Endometrium (tissue), 2 donors: ENCODE measurements at regions not wholly inside any gene's neighbourhood (a gene's known extent, or its start where the extent isn't known, plus 50 kb on each side); places are given as distances from the start of the nearest gene placed in this dataset.

Experiments
- FAIRE-seq: peaks from 2 replicates; lab custom pipeline; 2012; peaks lifted over from hg19 to GRCh38; lab: Jason Lieb, UNC
- donor health status: control.
- donor health status: control.

DNA sequence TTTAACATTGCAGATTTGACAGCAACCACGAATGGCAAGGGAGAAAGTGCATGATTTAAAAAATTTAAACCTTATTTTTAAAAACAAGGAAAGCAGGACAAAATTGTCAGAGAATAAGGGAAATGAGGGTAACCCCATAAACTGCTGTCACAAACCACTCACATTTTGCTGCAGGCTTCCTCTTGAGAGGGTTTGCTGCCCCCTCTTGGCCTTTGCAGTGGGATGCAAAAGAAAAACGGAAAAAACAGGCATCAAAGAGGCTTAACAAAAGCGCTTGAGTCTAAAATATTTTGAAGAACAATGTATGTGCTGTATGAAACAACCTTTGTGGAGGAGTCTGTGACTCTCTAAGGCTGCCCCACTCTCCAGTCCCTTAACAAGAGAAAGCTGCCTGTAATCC, 91.6 kb downstream of the TMX3 start:
- FAIRE-seq, result no peak

DNA sequence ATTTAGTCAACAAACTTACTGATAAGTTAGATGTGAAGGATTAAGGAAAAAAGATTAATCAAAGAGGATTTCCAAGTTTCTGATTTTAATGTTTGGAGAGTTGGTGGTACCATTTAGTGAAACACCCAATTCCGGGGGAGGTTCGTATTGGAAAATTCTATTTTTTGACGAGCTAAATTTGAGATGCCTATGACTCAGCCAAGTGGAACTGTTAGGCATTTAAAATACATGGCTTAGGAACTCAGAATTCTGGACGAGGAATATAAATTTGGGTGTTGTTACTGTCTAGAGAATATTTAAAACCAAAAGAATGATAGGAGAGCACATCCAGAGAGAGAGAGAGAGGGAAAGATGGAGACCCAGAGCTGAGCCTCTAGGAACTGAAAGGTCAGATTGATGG, 103.6 kb downstream of the TMX3 start:
- FAIRE-seq, result no peak

DNA sequence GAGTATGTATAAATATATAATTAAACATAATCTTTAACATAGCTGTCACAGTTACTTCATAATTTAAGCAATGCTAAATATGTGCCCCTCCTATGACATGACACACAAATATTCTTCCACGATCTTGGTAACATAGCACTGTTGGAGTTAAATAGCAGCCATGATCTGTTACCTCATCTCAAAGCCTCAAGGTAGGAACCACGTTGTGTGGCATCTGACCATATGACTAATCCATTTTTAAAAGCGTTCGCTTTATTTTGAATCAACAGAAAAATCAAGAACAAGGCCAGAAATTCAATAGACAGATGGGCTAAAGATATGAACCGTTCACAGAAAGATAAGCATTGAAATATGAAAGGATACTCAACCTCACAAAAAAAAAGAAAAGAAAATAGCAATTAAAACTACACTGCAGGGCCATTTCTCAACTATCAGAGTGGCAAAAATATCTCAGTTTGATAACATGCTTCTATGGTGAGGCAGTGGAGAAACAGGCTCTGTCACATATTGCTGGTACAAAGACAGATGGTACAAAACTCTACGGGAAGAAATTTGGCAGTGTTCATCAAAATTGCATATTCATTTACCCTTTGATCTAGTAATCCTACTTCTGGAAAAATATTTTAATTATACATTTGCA, 105.9 kb downstream of the TMX3 start:
- no peak for FAIRE-seq

DNA sequence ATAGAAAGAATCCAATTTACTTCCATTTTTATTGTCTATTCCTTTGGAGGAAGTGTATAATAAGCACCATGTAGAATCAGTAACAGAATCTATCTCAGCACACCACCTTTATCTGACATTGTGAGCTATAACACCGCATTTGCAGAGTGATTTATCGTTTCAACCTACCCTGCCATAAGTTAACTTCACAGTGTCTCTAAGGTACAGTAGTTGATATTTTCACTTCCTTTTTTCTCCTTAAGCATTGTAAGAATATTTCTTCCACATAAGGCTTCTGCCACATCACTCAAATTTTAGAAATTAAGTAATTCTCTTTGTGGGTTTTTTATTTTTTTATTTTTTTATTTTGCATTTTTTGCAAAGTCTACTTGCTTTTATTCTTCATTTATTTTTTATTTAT, 107.1 kb downstream of the TMX3 start:
- FAIRE-seq, result no peak

DNA sequence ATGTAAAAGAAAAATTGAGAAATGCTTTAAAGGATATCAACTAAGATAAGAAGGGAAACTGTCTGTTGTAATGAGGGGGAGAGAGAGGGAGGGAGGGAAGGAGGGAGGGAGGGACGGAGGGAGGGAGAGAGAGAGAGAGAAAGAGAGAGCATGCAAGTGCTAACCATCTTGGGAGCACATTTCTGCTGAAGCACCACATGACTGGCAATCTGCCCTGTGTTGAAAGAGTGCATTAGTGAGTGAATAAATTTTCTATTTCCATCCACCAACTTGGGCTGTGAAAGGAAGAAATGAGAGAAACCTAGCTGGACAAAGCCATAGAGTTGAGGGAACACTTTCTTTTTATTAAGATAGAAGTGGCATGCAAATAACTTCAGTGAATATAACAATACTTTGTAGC, 110.7 kb downstream of the TMX3 start:
- no peak for FAIRE-seq

DNA sequence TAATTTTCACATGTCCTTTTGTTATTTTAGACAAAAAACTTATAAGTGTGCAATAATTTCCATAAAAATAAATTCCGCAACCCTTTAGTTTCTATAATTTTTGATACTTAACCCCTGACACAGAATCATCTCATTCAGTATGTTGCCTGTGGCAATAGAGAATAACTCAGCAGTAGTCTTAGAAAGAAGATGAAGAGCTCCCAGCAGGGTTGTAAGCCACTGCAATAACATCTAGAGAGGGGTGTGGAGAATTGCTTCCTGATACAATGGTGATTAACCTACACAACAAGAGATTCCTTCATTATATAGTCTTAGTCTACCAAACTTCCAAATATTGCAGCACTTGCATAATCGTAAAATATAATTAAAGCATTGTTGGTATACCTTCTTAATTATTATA, 118.9 kb downstream of the TMX3 start:
- FAIRE-seq, result no peak

DNA sequence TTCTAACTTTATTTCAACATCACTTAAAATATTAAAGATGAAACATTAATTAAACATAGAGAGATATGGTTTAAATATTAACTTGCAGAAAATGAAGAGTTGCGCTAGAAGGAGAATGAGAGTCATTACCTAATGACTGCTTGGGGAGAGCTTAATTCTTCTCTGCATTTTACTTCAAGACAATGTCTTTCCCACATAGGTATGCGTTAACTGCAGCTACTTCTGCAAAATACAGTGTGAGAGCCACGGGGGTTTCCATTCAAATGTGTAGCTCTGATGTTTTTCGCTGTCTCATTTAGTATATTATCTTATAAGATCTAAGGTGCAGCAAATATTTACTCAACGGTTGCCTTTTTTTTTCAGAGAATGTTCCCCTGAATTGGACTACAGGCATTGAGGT, 126.7 kb downstream of the TMX3 start:
- no peak for FAIRE-seq

DNA sequence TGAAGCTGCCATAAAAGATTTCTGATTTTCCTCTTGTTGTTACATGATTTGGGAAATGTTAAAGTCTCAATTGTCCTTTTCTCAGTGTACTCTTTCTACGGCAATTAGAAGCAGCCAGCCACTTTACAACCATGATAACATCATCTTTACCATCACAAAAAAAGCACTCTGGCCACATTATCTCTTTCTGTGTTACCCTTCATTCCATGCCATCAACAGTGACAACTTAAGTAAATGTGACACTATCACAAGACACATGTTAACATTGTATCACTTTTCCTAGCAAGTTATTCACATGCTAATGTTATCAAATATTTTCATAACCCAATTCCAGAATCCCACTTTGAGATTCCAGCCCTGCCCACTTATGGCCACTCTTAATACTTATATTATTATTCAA, 131.2 kb downstream of the TMX3 start:
- FAIRE-seq, result no peak

DNA sequence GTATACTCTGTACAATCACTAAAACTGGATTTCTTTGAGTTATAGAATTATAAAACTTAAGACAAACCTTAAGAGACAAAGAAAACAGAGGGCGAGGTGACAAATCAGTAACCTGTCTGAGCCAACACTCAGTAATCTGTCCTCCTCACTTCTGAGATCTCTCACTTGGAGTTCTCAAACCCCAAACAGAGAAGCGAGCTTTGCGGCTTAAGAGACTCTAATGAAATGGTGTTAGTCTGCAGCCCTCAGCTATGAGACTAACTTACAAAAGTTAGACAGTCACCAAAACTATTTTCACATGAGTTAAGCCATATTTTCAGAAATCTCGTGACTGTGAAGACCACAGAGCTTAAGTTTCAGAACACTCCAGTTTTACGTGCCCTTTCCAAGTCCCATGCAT, 140.6 kb downstream of the TMX3 start:
- FAIRE-seq, result no peak

DNA sequence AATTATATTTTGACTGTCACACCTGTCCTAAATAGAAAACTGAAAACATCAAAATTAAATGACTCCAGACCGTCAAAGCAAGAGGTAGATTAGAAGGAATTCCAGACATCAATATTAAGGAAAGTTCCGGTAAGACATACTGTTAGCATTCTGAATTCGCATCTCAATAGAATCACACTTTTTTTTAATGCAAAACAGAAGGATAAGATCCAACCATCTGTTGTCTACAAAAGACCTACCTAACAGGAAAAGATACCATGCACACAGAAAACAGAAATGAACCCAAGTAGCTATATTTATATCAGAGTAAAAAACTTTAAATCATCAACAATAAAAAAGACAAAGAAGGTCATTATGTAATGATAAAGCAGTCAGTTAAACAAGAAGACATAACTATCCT, 145.0 kb downstream of the TMX3 start:
- no peak for FAIRE-seq

DNA sequence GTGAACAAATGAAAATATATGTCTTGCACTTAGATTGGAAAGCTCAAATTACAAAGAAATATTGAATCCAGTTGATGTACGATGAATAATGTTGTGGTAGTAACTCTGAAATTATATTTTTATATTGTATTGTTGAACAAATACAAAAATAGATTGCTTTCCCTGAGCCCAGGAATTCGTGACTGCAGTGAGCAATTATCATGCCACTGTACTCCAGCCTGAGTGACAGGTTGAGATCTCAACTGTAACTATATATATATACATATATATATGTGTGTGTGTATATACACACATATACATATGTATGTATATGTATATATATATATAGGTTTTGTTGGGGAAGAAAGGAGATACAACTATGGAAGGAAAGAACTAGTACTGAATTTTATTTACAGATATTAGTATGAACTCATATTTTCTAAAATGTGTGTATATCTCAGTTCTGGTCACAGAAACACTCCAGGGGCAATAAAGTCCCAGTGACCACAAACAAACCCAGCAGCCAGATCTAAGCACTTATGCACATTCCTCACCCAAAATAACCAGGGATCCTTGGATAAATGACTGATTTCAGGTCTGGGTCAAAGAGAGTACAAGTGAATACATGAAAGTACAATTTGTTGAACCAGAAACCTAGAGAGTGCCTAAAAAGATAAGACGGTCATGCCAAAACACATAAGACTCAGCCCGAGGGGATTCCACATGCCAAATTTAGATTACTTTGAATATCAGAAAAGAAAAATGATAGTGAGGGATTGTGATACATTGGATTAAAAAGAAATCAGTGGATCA, 146.3 kb downstream of the TMX3 start:
- no peak for FAIRE-seq

DNA sequence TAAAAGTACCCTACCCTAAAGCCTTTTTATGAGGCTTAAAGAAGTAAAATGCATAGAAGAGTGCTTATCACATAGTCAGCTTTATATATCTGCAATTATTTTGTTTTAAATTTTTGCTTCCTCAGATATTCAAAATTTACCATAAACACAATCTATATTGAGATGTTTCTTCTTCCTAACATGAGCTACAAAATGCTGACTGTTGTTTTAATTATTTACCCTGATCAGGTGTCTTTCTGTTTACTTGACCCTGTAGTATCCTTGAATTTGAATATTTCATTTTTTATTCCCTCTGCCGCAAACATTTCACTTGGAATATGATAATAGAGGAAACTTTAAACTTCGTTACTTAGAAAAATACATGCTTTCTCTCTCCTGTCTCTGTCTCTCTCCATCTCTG, 147.9 kb downstream of the TMX3 start:
- FAIRE-seq, result no peak

DNA sequence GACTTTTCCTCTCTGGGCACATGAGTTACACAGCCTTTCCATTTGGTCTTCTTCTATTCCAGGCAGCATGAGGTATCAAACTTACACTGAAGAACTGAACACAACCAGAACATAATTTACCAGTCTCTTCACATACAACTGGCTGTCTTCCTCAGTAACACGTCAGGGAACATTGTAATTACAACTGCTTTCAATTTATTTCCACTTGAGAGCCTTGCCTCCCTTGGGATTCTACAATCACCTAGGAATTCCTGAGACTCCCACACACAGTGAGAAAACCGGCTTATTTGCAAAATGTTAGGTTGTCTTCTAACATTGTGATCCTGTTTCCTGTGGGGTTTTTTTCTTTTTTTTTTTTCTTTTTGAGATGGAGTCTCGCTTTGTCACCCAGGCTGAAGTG, 149.9 kb downstream of the TMX3 start:
- no peak for FAIRE-seq

DNA sequence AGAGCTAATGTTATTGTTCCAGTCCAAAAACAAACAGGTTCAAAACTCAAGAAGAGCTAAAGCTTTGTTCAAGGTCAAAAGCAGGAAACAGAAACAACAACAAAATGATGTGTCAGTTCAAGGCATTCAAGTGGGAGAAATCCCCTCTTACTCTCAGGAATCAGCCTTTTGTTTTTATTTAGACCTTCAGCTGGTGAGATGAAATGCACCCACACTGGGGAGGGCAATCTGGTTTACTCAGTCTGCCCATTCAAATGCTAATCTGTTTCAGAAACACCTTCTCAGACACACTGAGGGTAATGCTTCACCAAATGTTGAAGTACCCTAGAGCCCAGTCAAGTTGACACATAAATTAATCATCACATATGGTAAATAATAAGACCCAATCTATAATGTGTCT, 150.6 kb downstream of the TMX3 start:
- FAIRE-seq, result no peak

DNA sequence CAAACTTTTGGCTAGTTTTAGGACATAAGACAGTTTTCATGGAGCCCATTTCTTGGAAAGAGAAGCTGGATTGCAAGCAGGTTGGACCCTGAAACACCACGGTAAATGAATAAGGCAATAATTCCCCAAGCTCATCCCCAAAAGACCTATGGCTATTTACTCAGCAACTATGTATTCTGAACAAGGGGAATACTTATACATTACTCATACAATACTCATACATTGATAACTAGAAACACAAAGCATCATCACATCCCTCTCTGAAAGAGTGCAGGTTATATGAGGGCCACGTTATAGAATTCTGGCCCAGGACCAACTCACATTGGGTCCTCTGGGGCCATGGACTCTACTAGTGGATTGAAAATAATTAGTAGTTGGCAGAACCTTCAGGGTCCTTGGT, 154.8 kb downstream of the TMX3 start:
- FAIRE-seq, result no peak

DNA sequence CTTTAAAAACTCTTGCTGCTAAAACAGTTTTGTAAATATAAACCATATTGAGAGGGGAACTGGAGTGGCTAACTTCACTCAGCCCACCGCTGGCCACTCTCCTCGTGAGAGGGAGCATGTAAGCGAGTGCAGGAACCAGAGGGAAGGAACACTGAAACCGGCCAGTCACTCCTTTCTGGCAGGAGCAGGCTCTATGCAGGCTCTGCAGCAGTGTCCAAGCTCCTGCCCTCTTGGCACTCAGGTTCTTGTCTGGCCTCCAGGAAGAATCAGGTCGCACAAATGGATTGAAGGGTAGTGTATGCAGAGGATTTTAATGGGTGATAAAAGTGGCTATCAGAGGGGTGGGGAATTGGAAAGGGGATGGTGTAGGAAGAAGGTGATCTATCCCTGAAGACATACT, 157.7 kb downstream of the TMX3 start:
- no peak for FAIRE-seq

DNA sequence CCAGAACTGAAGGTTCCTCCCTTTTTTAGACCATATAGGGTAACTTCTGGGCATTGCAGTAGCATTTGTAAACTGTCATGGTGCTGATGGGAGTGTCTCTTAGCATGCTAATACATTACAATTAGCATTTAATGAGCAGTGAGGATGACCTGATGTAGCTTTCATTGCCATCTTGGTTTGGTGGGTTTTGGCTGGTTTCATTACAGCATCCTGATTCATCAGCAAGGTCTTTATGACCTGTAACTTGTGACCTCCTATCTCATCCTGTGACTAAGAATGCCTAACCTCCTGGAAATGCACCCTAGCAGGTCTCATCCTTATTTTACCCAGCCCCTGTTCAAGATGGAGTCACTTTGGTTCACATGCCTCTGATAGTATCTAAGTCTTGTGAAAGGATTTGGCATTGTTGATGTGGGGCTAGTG, 159.0 kb downstream of the TMX3 start:
- FAIRE-seq, result no peak

DNA sequence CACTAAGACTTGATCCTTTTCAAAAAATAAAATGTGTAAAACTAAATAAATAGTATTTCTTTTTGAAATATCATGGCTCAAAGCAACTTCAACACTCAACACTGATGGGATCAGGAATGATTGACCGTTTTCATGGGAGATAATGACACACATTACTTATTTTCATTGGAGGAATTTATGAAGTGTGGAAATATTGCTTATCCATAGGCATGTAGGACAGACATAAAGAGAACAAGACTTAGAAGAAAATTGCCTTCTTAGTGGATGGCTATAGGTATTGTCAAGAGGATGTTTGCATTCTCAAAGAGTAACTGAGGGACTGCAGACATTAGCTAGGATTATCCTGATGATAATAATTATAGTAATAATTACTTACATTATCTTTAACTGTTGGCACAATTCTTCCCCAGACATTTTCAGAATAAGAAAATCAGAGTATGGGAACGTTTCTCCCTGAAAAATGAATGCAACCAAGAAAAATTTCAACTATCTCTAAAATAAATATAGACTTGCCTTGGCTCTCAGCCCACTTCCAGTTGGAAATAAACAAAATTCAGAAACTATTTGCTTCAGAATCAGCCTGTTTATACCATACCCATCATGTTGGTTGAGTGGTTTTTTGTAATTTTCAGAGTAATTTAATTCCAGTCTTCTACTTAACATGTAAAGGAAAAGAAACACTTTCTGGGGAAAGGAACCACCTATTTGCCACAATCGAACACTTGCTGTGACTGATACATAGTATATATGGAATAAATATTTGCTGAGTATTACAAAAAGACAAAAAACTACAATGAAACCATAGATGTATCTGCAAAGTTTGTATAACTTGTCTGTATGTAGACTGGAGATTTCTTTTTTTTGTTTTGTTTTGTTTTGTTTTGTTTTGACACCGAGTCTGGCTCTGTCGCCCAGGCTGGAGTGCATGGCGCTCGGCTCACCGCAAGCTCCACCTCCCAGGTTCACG, 165.7 kb downstream of the TMX3 start:
- FAIRE-seq, result no peak

DNA sequence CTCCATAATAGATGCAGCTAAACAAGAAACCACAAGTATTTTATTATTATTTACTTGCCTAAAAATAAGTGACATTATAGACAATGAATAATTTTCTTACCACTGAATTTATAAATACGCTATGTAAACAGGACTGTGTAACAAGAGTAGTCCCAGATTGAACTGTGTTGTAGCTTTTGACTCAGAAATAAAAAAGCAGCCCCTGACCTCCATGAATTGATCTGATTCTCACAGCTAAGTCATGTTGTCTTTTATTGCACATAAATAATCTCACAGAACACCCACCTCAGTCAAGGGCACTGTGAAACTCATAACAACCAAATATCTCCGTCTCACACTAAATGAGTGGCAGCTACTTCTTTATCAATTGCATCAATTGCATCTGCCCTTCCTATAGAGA, 171.6 kb downstream of the TMX3 start:
- no peak for FAIRE-seq

DNA sequence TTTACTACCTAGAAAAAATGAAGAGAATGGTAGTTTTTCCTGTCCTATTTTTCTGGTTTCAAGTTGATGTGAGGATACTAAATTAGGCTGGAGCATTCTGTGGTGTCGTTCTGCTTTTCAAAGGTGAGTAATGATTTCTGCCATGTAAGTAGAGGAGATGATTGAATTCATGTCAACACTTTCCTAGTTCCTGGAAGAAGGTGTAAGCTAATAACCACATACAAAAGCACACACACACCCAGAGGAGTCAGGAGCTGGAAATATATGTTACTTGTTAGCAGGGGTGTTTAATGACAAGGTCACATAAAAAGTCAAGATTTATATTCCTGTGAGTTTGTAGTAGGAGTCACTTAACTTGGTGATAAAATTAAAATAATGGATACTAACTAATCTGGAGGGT, 172.1 kb downstream of the TMX3 start:
- FAIRE-seq, result no peak

DNA sequence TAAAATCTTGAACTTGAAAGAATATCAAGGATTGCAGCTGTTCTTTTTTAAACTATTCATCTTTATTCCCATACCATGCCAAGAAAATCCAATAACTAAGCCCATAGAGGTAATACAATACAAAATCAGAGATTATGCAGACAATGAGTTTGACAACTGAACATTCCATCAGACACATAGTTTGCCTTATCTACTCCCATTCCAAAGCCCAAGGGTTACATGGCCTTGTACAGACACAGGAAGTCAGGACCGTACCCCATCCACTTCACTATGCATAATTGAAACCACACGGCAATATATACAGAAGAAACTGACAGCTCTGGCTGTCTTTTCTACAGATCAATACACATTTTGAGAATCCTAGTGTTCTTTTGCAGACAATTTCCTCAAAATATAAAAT, 181.3 kb downstream of the TMX3 start:
- FAIRE-seq, result no peak

DNA sequence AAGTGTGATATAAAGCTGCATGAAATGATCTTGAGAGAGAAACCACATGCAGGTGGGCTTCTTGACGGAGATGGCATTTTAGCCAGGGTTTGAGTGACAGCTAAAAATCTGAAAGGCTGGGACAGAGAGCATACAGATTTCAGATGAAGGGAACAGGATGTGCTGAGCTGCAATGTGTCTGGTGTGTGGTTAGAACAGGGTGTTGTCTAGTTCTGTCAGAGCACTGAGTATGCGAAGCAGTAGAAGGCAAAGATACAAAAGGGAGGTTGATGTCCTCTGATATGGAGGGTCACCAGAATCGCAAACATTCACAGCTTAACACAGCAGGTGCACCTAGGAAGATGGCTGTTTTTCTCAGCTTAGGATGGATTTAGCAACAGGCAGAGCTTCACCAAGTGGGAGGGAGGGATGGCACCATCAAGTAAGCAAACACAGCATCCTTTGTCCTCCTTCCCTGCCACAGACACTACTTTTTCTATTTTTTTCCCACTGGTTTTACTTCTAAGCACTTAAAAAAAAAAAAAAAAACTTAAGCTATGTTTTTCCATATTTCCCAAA, 182.5 kb downstream of the TMX3 start:
- FAIRE-seq, result no peak

DNA sequence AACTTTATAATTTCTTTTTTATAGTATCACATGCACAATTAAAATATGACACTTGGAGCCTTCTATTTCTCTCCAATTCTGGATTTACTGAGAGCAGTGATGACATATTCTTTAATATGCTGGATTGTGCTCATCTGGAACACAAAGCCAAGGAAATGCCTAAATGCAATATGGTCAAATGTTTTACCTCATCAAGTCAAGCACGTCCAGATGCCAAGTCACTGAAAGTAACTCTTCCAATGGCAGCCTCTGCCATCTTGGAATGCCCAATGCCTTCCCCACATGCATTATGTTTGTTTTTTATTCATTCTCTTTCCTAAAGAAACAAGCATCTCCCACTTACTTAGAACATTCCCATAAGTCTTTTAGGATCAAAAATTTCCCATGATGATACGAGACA, 189.8 kb downstream of the TMX3 start:
- no peak for FAIRE-seq
